GM18507 (cell line): ENCODE measurements at regions not wholly inside any gene's neighbourhood (a gene's known extent, or its start where the extent isn't known, plus 50 kb on each side); places are given as distances from the start of the nearest gene placed in this dataset.

ENCODE experiments used
- DNase-seq: peaks from one replicate; pipeline ENCODE4 v3.0.0; 2011; ENCODE audit warnings: low read depth; ENCODE audit not compliant: insufficient read length; ENCODE audit errors: extremely low spot score
- FAIRE-seq: peaks from 2 replicates; lab custom pipeline; 2011; peaks lifted over from hg19 to GRCh38; lab: Jason Lieb, UNC

- FAIRE-seq = no peak
- no peak for DNase-seq
Measured at GRCh38 chr14:89542786-89543424, 125.9 kb upstream of the FOXN3 start.

GRCh38 chr14:89540830-89541470, 123.9 kb upstream of the FOXN3 start:
- no peak for DNase-seq
- FAIRE-seq = no peak

GRCh38 chr14:89540009-89540829, 123.2 kb upstream of the FOXN3 start:
- FAIRE-seq (no peak), DNase-seq (no peak)

- FAIRE-seq (no peak), DNase-seq (no peak)
Measured at GRCh38 chr14:89537911-89538310, 120.9 kb upstream of the FOXN3 start.

GRCh38 chr14:89534902-89535685, 118.1 kb upstream of the FOXN3 start:
- FAIRE-seq (no peak), DNase-seq (no peak)

GRCh38 chr14:89533766-89534165, 116.7 kb upstream of the FOXN3 start:
- DNase-seq = no peak
- no peak for FAIRE-seq

GRCh38 chr14:89533136-89533535, 116.1 kb upstream of the FOXN3 start:
- FAIRE-seq = no peak
- DNase-seq = no peak

GRCh38 chr14:89531661-89532335, 114.8 kb upstream of the FOXN3 start:
- no peak for FAIRE-seq
- DNase-seq = no peak

GRCh38 chr14:89524990-89525667, 108.1 kb upstream of the FOXN3 start:
- DNase-seq (no peak), FAIRE-seq (no peak)

- no peak for DNase-seq
- no peak for FAIRE-seq
Measured at GRCh38 chr14:89524412-89524811, 107.4 kb upstream of the FOXN3 start.

GRCh38 chr14:89521988-89522387, 105.0 kb upstream of the FOXN3 start:
- DNase-seq (no peak), FAIRE-seq (no peak)

GRCh38 chr14:89519040-89519439, 102.0 kb upstream of the FOXN3 start:
- DNase-seq (no peak), FAIRE-seq (no peak)

- DNase-seq (no peak), FAIRE-seq (no peak)
Measured at GRCh38 chr14:89516173-89516572, 99.1 kb upstream of the FOXN3 start.

- FAIRE-seq = no peak
Measured at GRCh38 chr14:89514601-89515000, 97.6 kb upstream of the FOXN3 start.

GRCh38 chr14:89509891-89510290, 92.9 kb upstream of the FOXN3 start:
- no peak for FAIRE-seq
- DNase-seq = no peak

More at GRCh38 chr14:89514601-89515000, 97.6 kb upstream of the FOXN3 start:
- DNase-seq = no peak

GRCh38 chr14:89508863-89509262, 91.8 kb upstream of the FOXN3 start:
- DNase-seq (no peak), FAIRE-seq (no peak)

- FAIRE-seq (no peak), DNase-seq (no peak)
Measured at GRCh38 chr14:89507926-89508460, 91.0 kb upstream of the FOXN3 start.

- no peak for DNase-seq
- peak; percentile 45 for FAIRE-seq
Measured at GRCh38 chr14:89507521-89507920, 90.5 kb upstream of the FOXN3 start.
